ENCODE measurements at regions not wholly inside any gene's neighbourhood (a gene's known extent, or its start where the extent isn't known, plus 50 kb on each side); places are given as distances from the start of the nearest gene placed in this dataset.

DNA sequence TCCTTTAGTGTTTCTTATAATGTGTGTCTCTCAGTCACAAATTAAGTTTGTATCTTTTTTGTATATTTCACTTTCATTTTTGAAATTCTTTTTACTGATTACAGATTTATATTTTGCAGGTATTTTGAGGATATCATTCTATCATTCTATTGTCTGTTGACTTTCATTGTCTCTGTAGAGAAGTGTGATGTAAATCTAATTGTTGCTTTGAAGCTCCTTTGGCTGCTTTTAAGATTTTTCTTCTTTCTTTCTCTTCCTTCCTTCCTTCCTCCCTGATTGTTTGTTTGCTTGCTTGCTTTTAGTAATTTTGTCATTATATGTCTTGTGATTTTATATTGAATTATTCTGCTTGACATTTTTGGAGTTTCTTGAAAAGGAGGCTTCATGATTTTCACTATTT lies 75.3 kb upstream of the MAST4 start:
- TF ChIP-seq AHR (CRISPR knock-in tag; IDR thresholded peaks at IDR 0.05) = no peak
- TF ChIP-seq, protein P1, sequence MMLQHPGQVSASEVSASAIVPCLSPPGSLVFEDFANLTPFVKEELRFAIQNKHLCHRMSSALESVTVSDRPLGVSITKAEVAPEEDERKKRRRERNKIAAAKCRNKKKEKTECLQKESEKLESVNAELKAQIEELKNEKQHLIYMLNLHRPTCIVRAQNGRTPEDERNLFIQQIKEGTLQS (CRISPR knock-in tag; IDR thresholded peaks at IDR 0.05) = no peak
- TF ChIP-seq, protein P2, sequence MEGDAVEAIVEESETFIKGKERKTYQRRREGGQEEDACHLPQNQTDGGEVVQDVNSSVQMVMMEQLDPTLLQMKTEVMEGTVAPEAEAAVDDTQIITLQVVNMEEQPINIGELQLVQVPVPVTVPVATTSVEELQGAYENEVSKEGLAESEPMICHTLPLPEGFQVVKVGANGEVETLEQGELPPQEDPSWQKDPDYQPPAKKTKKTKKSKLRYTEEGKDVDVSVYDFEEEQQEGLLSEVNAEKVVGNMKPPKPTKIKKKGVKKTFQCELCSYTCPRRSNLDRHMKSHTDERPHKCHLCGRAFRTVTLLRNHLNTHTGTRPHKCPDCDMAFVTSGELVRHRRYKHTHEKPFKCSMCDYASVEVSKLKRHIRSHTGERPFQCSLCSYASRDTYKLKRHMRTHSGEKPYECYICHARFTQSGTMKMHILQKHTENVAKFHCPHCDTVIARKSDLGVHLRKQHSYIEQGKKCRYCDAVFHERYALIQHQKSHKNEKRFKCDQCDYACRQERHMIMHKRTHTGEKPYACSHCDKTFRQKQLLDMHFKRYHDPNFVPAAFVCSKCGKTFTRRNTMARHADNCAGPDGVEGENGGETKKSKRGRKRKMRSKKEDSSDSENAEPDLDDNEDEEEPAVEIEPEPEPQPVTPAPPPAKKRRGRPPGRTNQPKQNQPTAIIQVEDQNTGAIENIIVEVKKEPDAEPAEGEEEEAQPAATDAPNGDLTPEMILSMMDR (CRISPR knock-in tag; IDR thresholded peaks at IDR 0.05) = no peak
- TF ChIP-seq ZBTB3 (CRISPR knock-in tag; IDR thresholded peaks at IDR 0.05; ENCODE audit: borderline replicate concordance, low read depth) = no peak
- TF ChIP-seq BHLHE40 (IDR thresholded peaks at IDR 0.05; ENCODE audit: low read length) = no peak
- no peak for TF ChIP-seq TRIM24 (CRISPR knock-in tag; IDR thresholded peaks at IDR 0.05)
- TF ChIP-seq, protein P3, sequence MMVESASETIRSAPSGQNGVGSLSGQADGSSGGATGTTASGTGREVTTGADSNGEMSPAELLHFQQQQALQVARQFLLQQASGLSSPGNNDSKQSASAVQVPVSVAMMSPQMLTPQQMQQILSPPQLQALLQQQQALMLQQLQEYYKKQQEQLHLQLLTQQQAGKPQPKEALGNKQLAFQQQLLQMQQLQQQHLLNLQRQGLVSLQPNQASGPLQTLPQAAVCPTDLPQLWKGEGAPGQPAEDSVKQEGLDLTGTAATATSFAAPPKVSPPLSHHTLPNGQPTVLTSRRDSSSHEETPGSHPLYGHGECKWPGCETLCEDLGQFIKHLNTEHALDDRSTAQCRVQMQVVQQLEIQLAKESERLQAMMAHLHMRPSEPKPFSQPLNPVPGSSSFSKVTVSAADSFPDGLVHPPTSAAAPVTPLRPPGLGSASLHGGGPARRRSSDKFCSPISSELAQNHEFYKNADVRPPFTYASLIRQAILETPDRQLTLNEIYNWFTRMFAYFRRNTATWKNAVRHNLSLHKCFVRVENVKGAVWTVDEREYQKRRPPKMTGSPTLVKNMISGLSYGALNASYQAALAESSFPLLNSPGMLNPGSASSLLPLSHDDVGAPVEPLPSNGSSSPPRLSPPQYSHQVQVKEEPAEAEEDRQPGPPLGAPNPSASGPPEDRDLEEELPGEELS (CRISPR knock-in tag; IDR thresholded peaks at IDR 0.05) = no peak
